Peyer's patch (tissue), 4 donors: ENCODE measurements at regions not wholly inside any gene's neighbourhood (a gene's known extent, or its start where the extent isn't known, plus 50 kb on each side); places are given as distances from the start of the nearest gene placed in this dataset.

Experiments
- DNase-seq, 3 donors: peaks; one replicate each; pipeline ENCODE4 v3.0.0-alpha.2; 2017 to 2019
- H3K27ac ChIP-seq, 4 donors: fragments of 200-600 bp; sonication (generic); one replicate each; pipeline ENCODE4 v1.5.1; 2016 to 2019
- H3K27me3 ChIP-seq, 2 donors: fragments of 200-600 bp; sonication (generic); one replicate each; pipeline ENCODE4 v1.5.1; 2019
- H3K36me3 ChIP-seq, 3 donors: fragments of 200-600 bp; sonication (generic); one replicate each; pipeline ENCODE4 v1.5.1; 2016 to 2019
- H3K4me1 ChIP-seq, 4 donors: fragments of 200-600 bp; sonication (generic); one replicate each; pipeline ENCODE4 v1.5.1; 2016 to 2019
- H3K4me3 ChIP-seq, 4 donors: fragments of 200-600 bp; sonication (generic); 1 replicate in 3 of 4; 2 replicates in 1 of 4; pipeline ENCODE4 v1.5.1; 2016 to 2019; ENCODE audit warnings: mild to moderate bottlenecking in 1 of 4
- H3K9me3 ChIP-seq, 4 donors: fragments of 200-600 bp; sonication (generic); one replicate each; pipeline ENCODE4 v1.5.1; 2016 to 2019; ENCODE audit warnings: mild to moderate bottlenecking in 1 of 4
- POLR2A ChIP-seq, 2 donors: fragments of 450-650 bp; IDR thresholded peaks; one replicate each; pipeline ENCODE4 v1.5.1; 2017; ENCODE audit warnings: antibody characterized with exemption in 2 of 2, mild to moderate bottlenecking in 2 of 2, moderate library complexity in 2 of 2
- TF ChIP-seq, protein P1 (sequence below), 6 experiments: fragments of 450-650 bp in 4 of 6; fragments of 200-600 bp in 2 of 6; sonication (generic) in 1 of 6; IDR thresholded peaks; one replicate each; pipeline ENCODE4 v1.5.1; 2017 to 2019; ENCODE audit warnings: antibody characterized with exemption in 6 of 6, mild to moderate bottlenecking in 3 of 6, moderate library complexity in 1 of 6

- no peaks in the 10 kb centered on the region for H3K4me1 ChIP-seq
- no peaks in the 10 kb centered on the region for H3K9me3 ChIP-seq
- H3K27me3 ChIP-seq, result no peaks in the 10 kb centered on the region
- H3K27ac ChIP-seq, result no peak overlapping the region
- no peak for DNase-seq
- H3K36me3 ChIP-seq, result no peaks in the 10 kb centered on the region
- TF ChIP-seq, protein P1, sequence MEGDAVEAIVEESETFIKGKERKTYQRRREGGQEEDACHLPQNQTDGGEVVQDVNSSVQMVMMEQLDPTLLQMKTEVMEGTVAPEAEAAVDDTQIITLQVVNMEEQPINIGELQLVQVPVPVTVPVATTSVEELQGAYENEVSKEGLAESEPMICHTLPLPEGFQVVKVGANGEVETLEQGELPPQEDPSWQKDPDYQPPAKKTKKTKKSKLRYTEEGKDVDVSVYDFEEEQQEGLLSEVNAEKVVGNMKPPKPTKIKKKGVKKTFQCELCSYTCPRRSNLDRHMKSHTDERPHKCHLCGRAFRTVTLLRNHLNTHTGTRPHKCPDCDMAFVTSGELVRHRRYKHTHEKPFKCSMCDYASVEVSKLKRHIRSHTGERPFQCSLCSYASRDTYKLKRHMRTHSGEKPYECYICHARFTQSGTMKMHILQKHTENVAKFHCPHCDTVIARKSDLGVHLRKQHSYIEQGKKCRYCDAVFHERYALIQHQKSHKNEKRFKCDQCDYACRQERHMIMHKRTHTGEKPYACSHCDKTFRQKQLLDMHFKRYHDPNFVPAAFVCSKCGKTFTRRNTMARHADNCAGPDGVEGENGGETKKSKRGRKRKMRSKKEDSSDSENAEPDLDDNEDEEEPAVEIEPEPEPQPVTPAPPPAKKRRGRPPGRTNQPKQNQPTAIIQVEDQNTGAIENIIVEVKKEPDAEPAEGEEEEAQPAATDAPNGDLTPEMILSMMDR (IDR thresholded peaks at IDR 0.05), result no peak
- TF ChIP-seq POLR2A (IDR thresholded peaks at IDR 0.05), result no peak
- no peak overlapping the region for H3K4me3 ChIP-seq
Measured at GRCh38 chr9:86676396-86676795, 270.9 kb downstream of the GAS1 start.

- Histone ChIP-seq H3K27me3 (no peaks in the 10 kb centered on the region), H3K36me3 (no peaks in the 10 kb centered on the region), H3K4me3 (no peak overlapping the region), H3K4me1 (no peaks in the 10 kb centered on the region), H3K27ac (no peak overlapping the region), H3K9me3 (no peaks in the 10 kb centered on the region)
- no peak for DNase-seq
- no peak for TF ChIP-seq POLR2A (IDR thresholded peaks at IDR 0.05)
- TF ChIP-seq, protein P1 (IDR thresholded peaks at IDR 0.05), result no peak
Measured at GRCh38 chr9:86675805-86676204, 271.5 kb downstream of the GAS1 start.

DNA sequence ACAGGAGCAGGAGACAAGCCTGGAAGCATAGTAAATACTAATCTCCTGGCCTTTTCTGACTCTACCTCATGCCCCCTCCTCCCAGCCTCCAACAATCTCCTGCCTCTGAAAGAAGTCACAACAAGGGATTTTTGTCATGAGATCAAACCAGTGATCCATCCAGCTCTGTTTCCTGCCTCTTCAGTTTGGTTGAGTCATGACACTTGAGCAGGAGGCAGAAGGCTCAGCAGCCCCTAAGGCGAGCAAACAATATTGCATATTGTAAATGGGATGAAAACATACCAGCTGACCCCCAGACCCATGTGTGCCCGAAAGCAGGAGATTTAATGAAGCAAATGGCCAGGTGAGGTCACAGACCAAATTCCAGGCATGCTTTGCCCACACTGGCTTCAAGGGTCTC is 272.8 kb downstream of the GAS1 start:
- no peak for TF ChIP-seq POLR2A (IDR thresholded peaks at IDR 0.05)
- H3K27ac ChIP-seq, result no peak overlapping the region
- no peaks in the 10 kb centered on the region for H3K9me3 ChIP-seq
- DNase-seq, result no peak
- H3K36me3 ChIP-seq, result no peaks in the 10 kb centered on the region
- H3K27me3 ChIP-seq, result no peaks in the 10 kb centered on the region
- no peak overlapping the region for H3K4me3 ChIP-seq
- no peaks in the 10 kb centered on the region for H3K4me1 ChIP-seq

DNA sequence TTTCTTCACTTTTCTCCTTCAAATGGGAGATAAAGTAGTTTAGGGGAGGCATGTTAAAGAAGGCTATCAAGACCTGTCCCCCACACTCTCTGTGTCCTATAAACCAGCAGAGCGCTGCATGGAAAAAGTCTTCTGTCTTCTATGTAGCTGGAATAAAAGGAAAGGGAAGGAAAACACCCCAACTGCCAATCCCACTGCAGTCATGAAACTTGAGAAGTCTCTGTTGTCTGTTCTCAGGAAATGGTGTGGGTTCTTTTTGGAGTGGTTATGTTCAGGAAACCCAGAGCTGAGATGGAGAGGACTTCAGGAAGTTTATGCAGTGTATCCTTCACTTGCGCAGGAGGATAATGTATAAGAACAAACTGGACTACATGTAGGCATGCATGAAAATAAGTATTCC is 274.3 kb downstream of the GAS1 start:
- no peaks in the 10 kb centered on the region for H3K9me3 ChIP-seq
- H3K4me1 ChIP-seq, result no peaks in the 10 kb centered on the region
- no peak for TF ChIP-seq POLR2A (IDR thresholded peaks at IDR 0.05)
- TF ChIP-seq, protein P1 (IDR thresholded peaks at IDR 0.05), result no peak
- no peaks in the 10 kb centered on the region for H3K36me3 ChIP-seq
- no peak overlapping the region for H3K4me3 ChIP-seq
- H3K27ac ChIP-seq, result no peak overlapping the region
- no peak for DNase-seq
- no peaks in the 10 kb centered on the region for H3K27me3 ChIP-seq

DNA sequence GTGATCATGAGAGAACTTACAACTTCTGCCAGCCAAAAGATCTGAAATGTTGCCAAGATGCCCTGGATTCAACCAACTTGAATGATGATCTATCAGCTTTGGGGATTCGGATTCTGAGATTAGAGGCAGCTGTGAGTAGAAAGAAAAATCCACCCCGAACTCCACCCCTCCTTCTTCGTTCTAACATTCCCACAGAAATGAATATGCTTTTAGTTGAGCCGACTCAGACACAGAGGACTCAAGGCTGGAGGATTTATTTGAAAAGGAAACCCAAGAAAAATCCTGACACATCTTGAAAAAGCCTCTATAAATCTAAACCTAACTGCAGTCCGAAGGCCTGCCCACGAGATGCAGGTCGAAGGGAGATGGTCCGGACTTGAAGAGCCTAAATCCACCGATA is 275.0 kb downstream of the GAS1 start:
- Histone ChIP-seq H3K4me3 (no peak overlapping the region), H3K27me3 (no peaks in the 10 kb centered on the region), H3K27ac (no peak overlapping the region), H3K4me1 (no peaks in the 10 kb centered on the region), H3K36me3 (no peaks in the 10 kb centered on the region), H3K9me3 (no peaks in the 10 kb centered on the region)
- DNase-seq, result no peak
- TF ChIP-seq, protein P1 (IDR thresholded peaks at IDR 0.05), result no peak
- no peak for TF ChIP-seq POLR2A (IDR thresholded peaks at IDR 0.05)

GRCh38 chr9:86671018-86671417 is 276.3 kb downstream of the GAS1 start:
- Histone ChIP-seq H3K27ac (no peak overlapping the region), H3K4me3 (no peak overlapping the region), H3K9me3 (no peaks in the 10 kb centered on the region), H3K4me1 (no peaks in the 10 kb centered on the region), H3K27me3 (no peaks in the 10 kb centered on the region), H3K36me3 (no peaks in the 10 kb centered on the region)
- DNase-seq, result no peak
- TF ChIP-seq, protein P1 (IDR thresholded peaks at IDR 0.05), result no peak
- TF ChIP-seq POLR2A (IDR thresholded peaks at IDR 0.05), result no peak
